IPS-18a (cell line): ENCODE measurements at regions not wholly inside any gene's neighbourhood (a gene's known extent, or its start where the extent isn't known, plus 50 kb on each side); places are given as distances from the start of the nearest gene placed in this dataset.

Experiments
- H3K27ac ChIP-seq: one replicate; pipeline ENCODE4 v1.5.1; 2013; ENCODE audit warnings: low read length
- H3K27me3 ChIP-seq: one replicate; pipeline ENCODE4 v1.6.1; 2013; ENCODE audit warnings: mild to moderate bottlenecking, low read length; ENCODE audit not compliant: control insufficient read depth, insufficient read depth
- H3K36me3 ChIP-seq: one replicate; pipeline ENCODE4 v1.6.1; 2013; ENCODE audit warnings: low read depth, low read length; ENCODE audit not compliant: control insufficient read depth
- H3K4me1 ChIP-seq: one replicate; pipeline ENCODE4 v1.6.1; 2013; ENCODE audit warnings: low read depth, low read length; ENCODE audit not compliant: control insufficient read depth
- H3K4me3 ChIP-seq: one replicate; pipeline ENCODE4 v1.5.1; 2013; ENCODE audit warnings: low read length
- H3K9ac ChIP-seq: one replicate; pipeline ENCODE4 v1.6.1; 2013; ENCODE audit warnings: mild to moderate bottlenecking, low read length, moderate library complexity
- H3K9me3 ChIP-seq: one replicate; pipeline ENCODE4 v1.6.1; 2013; ENCODE audit warnings: low read depth, low read length; ENCODE audit not compliant: control insufficient read depth

DNA sequence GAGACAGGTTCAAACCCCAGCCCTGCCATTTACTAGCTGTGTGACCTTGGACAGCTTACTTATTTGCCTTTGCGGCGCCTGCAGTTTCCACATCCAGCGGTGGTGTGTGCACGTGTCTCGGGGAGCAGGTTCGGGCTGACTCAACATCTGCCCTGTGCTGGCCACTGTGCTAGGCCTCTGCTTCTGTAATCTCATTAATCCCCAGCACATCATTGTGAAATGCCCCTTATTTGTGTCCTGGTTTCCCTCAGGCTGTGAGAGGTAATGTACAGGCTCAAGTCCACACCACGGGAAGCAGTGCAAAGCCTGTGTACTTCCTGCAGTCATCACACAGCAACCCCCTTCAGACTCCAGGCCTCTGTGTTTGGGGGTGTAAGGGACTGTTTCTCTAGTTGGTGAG is 285.7 kb downstream of the RPS24 start:
- no peak overlapping the region for H3K27ac ChIP-seq
- no peak overlapping the region for H3K4me3 ChIP-seq
- no peaks in the 10 kb centered on the region for H3K4me1 ChIP-seq
- H3K9ac ChIP-seq: no peak overlapping the region
- H3K27me3 ChIP-seq: no peaks in the 10 kb centered on the region
- H3K36me3 ChIP-seq: no peaks in the 10 kb centered on the region
- H3K9me3 ChIP-seq: no peaks in the 10 kb centered on the region

DNA sequence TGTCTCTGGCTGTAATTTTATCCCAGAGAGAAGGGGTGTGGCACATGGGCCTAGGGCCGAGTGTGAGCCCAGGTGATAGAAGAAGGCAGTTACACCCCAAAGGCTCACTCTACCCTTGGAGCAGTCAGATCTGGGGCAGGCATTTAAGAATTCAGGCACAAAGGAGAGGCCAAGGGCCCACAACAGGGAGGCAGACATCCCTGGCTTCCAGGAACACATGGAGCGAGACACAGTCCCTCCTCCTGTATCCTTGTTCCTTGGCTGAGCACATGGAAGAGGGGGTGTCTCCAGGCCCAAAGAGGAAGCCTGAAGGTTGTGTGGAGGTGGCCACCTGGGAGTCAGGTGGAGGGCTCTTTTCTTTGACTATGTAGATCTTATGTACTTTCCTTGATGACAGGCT is 286.2 kb downstream of the RPS24 start:
- no peaks in the 10 kb centered on the region for H3K4me1 ChIP-seq
- H3K9me3 ChIP-seq: no peaks in the 10 kb centered on the region
- H3K27me3 ChIP-seq: no peaks in the 10 kb centered on the region
- no peak overlapping the region for H3K27ac ChIP-seq
- H3K36me3 ChIP-seq: no peaks in the 10 kb centered on the region
- H3K4me3 ChIP-seq: no peak overlapping the region
- no peak overlapping the region for H3K9ac ChIP-seq

DNA sequence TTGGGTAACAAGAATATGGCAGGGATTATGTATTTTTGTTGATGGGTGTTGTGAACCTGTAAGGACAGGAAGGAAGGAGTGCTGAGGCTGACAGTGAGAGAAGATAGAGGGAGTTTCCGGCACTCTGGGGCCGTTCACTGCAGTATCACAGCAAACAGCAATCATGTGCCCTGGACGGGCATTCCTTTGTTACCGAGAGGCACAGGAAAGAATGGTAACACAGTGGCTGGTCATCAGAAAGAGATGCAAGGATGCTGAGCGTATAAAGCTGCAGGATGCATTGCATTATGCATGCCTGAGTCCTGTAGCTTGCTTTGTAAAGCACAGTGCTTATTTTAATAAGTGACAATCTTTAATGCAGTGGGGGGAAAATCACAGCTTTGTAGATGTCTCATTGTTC is 286.8 kb downstream of the RPS24 start:
- Histone ChIP-seq H3K4me3 (no peak overlapping the region), H3K27me3 (no peaks in the 10 kb centered on the region), H3K36me3 (no peaks in the 10 kb centered on the region), H3K9ac (no peak overlapping the region), H3K9me3 (no peaks in the 10 kb centered on the region), H3K4me1 (no peaks in the 10 kb centered on the region), H3K27ac (no peak overlapping the region)

DNA sequence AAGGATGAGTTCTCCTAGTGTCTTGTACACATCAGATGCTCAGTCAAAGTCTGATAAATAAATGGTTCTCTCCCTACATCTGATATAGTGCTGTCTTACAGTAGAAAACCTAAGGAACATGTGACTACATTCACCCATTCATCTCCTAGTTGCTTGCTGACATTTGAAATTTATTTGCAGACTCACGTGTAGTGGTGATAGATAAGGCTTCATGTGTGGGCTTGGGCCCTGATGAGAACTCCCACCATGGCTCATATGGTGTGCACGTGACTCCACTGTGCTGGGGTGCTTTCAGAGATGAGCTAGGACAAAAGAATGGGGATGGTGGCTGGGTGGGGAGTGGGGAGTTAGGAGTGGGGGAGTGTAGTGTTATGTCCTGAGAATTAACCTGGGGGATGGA is 287.3 kb downstream of the RPS24 start:
- H3K4me3 ChIP-seq: no peak overlapping the region
- no peak overlapping the region for H3K27ac ChIP-seq
- no peaks in the 10 kb centered on the region for H3K27me3 ChIP-seq
- H3K9me3 ChIP-seq: no peaks in the 10 kb centered on the region
- no peaks in the 10 kb centered on the region for H3K4me1 ChIP-seq
- no peaks in the 10 kb centered on the region for H3K36me3 ChIP-seq
- no peak overlapping the region for H3K9ac ChIP-seq

DNA sequence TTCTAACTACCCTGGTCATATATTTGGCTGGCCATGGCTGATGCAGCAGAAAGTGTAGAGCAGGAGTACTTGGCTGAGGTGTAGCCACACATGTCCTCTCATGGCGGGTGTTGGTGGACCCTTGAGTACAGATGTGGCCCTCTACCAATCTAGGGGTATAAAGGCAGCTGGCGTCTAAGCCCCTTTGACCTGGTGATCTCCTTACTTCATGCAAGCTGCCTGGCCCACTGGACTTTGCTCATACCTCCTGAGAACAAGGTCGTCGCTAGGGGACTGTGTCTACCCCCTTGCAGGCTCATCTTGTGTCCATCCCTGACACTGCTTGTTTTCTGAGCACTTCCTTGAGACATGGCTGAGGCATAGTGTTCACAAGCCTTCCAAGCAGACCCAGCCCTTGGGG is 287.8 kb downstream of the RPS24 start:
- no peak overlapping the region for H3K4me3 ChIP-seq
- H3K36me3 ChIP-seq: no peaks in the 10 kb centered on the region
- H3K9me3 ChIP-seq: peaks cover 4% of the 10 kb centered on the region
- H3K27ac ChIP-seq: no peak overlapping the region
- H3K4me1 ChIP-seq: no peaks in the 10 kb centered on the region
- H3K9ac ChIP-seq: no peak overlapping the region
- no peaks in the 10 kb centered on the region for H3K27me3 ChIP-seq

DNA sequence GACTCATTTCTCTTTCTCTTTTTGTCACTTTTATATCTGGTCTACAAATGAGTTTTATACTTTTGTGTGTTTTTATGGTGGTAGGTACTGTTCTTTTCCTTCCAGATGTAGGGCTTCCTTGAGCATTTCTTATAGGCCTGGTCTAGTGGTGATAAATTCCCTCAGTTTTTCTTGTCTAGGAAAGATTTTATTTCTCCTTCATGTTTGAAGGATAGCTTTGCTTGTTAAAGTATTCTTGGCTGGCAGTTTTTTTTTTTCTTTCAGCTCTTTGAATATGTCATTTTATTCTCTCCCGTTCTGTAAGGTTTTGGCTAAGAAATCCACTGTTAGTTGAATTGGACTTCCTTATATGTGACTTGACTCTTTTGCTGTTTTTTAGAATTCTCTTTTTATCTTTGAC is 292.7 kb downstream of the RPS24 start:
- no peak overlapping the region for H3K27ac ChIP-seq

DNA sequence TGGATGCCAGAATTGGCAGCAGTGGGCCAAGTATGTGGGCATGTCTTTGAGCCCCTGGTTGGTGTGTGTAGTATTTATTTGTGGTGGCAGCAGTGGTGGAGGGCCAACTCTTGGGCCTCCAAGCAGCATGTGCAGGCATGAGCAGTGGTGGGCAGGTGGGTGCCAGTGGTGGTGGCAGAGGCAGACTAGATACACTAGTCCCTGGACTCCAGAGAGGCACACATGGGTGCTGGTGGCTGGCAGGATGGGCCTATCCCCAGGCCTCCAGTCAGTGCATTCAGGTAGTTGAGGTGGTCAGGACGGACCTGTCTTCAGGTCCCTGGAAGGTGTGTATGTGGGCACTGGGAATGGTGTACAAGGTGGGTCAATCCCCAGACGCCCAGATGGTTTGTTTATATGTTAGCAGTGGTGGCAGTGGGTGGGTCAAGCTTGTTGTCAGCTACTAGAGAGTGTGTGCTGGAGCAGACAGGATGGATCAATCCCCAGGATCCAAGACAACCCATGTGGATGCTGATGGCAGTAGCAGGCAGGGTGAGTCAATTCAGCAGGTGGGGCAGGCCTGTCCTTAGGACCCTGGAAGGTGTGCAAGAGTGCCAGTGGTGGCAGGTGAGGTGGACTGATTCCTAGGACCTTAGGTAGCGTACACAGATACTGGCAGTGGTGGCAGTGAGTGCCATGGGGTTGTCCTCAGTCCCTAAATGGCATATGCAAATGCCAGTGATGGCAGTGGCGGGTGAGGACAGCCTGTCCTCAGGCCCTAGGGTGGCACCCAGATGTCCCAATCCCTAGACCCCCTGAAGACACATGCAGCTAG is 294.3 kb downstream of the RPS24 start:
- Histone ChIP-seq H3K4me3 (no peak overlapping the region), H3K4me1 (peaks cover 5% of the 10 kb centered on the region), H3K9ac (no peak overlapping the region), H3K27ac (no peak overlapping the region), H3K9me3 (peaks cover 6% of the 10 kb centered on the region), H3K36me3 (no peaks in the 10 kb centered on the region), H3K27me3 (no peaks in the 10 kb centered on the region)

More for the DNA sequence above, 292.7 kb downstream of the RPS24 start:
- H3K4me1 ChIP-seq: no peaks in the 10 kb centered on the region
- H3K36me3 ChIP-seq: no peaks in the 10 kb centered on the region
- H3K9me3 ChIP-seq: peaks cover 6% of the 10 kb centered on the region
- H3K4me3 ChIP-seq: no peak overlapping the region
- no peak overlapping the region for H3K9ac ChIP-seq
- no peaks in the 10 kb centered on the region for H3K27me3 ChIP-seq

DNA sequence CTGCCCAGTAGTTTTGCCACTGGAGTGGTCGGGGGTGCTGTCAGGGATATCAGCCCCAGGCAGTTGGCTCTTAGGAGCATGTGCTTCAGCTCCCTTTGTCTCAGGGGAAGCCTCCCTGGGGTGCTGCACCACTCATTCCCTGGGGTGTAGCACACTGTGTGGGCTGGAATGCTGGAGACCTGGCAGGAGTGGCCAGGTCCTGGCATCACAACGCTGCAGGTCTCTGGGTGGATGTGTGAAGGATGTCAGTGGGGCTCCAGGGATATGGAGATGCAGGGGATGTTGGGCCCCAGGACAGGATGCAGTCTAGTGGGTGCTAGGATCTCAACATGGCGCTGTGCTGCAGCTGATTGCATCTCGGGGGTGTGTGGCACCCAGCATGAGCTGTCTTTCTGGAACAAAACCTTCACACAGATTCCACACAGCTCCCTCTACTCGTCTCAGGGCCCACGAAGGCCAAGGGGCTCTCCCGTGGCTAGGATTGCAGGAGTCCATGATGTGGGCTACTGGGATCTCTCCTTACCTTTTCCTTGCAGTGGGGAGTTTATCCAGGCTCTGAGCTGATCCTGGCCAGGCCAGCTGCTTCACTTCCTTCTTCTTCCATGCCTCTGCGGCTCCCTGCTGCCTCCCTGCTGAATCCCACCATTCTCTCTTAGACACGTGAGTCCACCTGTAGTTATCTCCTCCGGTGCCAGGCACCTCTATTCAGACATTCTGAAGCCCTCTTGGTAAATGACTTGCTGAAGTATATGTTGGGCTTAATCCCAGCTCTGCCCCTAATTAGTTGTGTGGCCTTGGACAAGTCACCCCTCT is 295.1 kb downstream of the RPS24 start:
- no peak overlapping the region for H3K27ac ChIP-seq
- no peaks in the 10 kb centered on the region for H3K27me3 ChIP-seq
- H3K36me3 ChIP-seq: no peaks in the 10 kb centered on the region
- H3K4me1 ChIP-seq: peaks cover 5% of the 10 kb centered on the region
- H3K9ac ChIP-seq: no peak overlapping the region
- H3K4me3 ChIP-seq: no peak overlapping the region
- peaks cover 6% of the 10 kb centered on the region for H3K9me3 ChIP-seq

DNA sequence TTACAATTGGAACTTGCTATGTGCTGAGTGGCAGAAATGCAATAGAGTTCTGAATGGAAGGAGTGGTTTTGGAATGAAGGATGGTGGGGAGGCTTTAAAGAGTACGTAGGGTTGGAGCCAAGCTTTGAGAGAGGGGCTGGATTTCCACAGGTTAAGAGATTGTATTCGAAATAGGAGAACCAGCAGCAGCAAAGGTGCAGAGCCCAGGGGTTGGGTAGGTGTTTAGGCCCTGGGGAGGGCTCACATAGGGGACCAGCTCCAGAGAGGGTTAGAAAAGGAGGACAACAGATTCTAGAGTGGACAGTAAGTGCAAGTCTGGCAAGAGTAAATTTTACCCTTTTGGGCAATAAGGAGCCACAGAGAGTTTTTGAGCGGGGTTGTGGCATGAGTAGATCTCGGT is 297.2 kb downstream of the RPS24 start:
- Histone ChIP-seq H3K9me3 (peaks cover 6% of the 10 kb centered on the region), H3K9ac (no peak overlapping the region), H3K27me3 (no peaks in the 10 kb centered on the region), H3K4me1 (peaks cover 5% of the 10 kb centered on the region), H3K4me3 (no peak overlapping the region), H3K27ac (no peak overlapping the region), H3K36me3 (no peaks in the 10 kb centered on the region)

DNA sequence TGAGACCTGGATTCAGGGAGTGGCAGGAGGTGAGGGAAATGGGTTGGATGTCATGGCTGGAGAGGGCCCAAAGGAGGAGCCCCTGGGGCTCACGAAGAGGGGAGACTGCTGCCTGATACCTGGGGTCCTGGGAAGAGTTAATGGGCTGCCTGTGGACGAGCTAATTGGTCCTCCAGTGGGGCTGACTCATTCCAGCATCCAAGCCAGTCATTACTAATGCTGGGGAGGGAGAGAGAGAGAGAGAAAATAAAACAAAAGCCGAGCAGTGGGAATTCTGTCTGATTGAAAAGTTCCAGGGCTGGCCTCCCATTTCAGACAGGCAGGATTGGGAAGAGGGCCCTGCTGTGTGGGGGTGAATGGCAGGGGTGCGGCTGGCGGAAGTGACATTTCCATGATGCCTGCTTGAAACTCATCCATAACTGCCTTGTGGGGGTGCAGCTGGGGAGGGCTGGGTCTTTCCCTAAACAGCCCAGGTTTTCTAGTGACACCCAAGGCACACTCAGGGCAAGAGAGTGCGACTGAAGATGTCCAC is 297.8 kb downstream of the RPS24 start:
- Histone ChIP-seq H3K36me3 (no peaks in the 10 kb centered on the region), H3K9me3 (peaks cover 2% of the 10 kb centered on the region), H3K4me1 (peaks cover 5% of the 10 kb centered on the region), H3K4me3 (no peak overlapping the region), H3K27ac (no peak overlapping the region), H3K9ac (no peak overlapping the region), H3K27me3 (no peaks in the 10 kb centered on the region)

DNA sequence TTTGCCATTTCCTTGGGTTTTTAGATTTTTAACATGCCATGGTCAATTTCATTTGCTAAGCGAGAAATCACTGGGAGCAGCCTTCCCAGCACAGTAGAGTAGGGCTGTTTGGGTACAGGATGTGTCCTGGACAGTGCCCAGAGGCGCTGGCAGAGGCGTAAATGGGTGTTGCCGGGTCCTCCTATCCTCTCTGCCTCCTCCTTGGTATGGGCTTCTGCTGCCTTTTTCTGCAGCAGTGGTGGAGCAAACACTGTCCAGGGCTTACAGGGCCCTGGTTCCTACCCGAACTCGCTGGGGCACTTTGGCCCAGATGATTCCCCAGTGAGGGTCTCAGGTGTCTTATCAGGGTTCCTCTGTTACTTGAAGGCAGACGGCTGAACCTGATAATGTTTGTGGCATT is 298.3 kb downstream of the RPS24 start:
- Histone ChIP-seq H3K9me3 (no peaks in the 10 kb centered on the region), H3K27me3 (no peaks in the 10 kb centered on the region), H3K4me3 (no peak overlapping the region), H3K36me3 (no peaks in the 10 kb centered on the region), H3K27ac (no peak overlapping the region), H3K9ac (no peak overlapping the region), H3K4me1 (peaks cover 5% of the 10 kb centered on the region)
